ENCODE measurements at regions not wholly inside any gene's neighbourhood (a gene's known extent, or its start where the extent isn't known, plus 50 kb on each side); places are given as distances from the start of the nearest gene placed in this dataset.

DNA sequence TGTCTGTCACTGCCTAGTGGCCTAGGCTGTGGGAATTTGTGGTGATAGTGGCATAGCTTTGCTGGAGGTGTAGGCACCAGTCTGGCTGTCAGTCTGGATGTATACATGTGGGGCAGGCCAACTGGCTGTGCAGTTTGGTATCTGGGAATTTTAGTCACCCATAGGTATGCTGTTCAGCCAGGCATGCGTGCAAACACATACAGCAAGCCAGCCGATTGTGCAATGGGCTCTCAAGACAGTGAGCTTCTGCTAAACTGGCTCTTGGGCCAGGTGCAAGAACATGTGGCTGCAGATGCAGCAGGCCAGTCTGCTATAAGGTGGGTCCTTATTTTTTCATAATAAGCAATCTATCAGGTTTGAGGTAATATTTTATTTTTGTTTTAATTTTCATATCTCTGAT, 87.1 kb upstream of the PLSCR5 start:
- Histone ChIP-seq H3K27me3 (ENCODE audit: control insufficient read depth, insufficient read depth, low read length) (no peaks in the 10 kb centered on the region), H3K4me3 (ENCODE audit: insufficient read depth, low read depth, low read length) (no peak overlapping the region), H3K36me3 (replicated peaks; ENCODE audit: control insufficient read depth, insufficient read depth, low read length) (no peaks in the 10 kb centered on the region)
- DNase-seq = no peak

DNA sequence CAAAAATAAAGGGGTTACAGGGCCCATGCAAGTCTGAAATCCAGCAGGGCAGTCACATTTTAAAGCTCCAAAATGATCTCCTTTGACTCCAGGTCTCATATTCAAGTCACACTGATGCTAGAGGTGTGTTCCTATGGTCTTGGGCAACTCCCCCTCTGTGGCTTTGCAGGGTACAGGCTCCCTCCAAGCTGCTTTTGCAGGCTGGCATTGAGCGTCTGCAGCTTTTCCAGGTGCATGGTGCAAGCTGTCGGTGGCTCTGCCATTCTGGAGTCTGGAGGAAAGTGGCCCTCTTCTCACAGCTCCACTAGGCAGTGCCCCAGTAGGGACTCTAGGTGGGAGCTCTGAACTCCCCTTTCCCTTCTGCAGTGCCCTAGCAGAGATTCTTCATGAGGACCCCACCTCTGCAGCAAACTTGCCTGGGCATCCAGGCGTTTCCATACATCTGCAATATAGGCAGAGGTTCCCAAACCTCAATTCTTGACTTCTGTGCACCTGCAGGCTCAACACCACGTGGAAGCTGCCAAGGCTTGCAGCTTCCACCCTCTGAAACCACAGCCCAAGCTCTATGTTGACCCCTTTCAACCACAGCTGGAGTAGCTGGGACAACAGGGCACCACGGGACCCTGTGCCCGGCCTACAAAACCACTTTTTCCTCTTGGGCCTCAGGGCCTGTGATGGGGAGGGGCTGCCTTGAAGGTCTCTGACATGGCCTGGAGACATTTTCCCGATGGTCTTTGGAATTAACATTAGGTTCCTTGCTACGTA, 80.1 kb upstream of the PLSCR5 start:
- DNase-seq = no peak
- H3K36me3 ChIP-seq (replicated peaks; ENCODE audit: control insufficient read depth, insufficient read depth, low read length) = no peaks in the 10 kb centered on the region
- no peaks in the 10 kb centered on the region for H3K27me3 ChIP-seq (ENCODE audit: control insufficient read depth, insufficient read depth, low read length)
- H3K4me3 ChIP-seq (ENCODE audit: insufficient read depth, low read depth, low read length) = no peak overlapping the region

DNA sequence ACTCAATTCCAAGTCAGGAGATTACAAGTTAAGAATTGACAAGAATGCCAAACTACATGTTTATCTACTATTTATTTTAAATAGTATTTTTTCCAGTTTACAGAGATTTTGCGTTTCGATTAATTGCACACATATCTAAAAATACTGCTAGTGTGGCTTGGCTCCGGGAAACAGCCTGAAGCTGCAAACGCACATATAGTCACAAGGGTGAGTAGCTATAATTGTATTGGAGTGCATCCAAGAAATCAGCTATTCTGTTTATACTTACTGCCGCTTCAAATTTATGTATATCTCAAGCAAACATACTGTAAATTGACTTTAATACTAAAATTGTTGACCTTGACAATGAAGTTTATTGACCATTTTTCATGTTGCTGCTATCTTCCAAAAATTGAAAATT, 77.0 kb upstream of the PLSCR5 start:
- H3K4me3 ChIP-seq (ENCODE audit: insufficient read depth, low read depth, low read length) = no peak overlapping the region
- no peak for DNase-seq
- no peaks in the 10 kb centered on the region for H3K36me3 ChIP-seq (replicated peaks; ENCODE audit: control insufficient read depth, insufficient read depth, low read length)
- no peaks in the 10 kb centered on the region for H3K27me3 ChIP-seq (ENCODE audit: control insufficient read depth, insufficient read depth, low read length)

DNA sequence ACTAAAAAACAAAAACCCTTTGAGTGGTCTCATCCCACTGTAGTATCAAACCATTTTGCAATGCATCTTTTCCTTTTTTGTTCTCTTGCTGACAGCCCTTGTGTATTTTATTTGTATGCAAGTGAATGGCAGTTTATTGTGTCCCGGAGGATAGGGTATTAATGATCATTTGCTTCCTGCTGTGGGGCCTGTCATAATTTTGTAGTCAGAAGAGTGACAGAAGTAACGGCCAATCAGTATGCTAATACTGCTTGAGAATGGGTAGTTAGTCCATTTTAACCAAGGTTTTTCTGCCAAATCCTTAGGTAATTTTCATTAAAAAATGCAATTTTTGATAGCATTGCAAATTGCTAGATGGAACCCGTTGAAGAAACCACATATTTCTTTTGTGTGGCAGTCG, 75.5 kb upstream of the PLSCR5 start:
- no peak for DNase-seq
- Histone ChIP-seq H3K36me3 (replicated peaks; ENCODE audit: control insufficient read depth, insufficient read depth, low read length) (no peaks in the 10 kb centered on the region), H3K27me3 (ENCODE audit: control insufficient read depth, insufficient read depth, low read length) (no peaks in the 10 kb centered on the region), H3K4me3 (ENCODE audit: insufficient read depth, low read depth, low read length) (no peak overlapping the region)

DNA sequence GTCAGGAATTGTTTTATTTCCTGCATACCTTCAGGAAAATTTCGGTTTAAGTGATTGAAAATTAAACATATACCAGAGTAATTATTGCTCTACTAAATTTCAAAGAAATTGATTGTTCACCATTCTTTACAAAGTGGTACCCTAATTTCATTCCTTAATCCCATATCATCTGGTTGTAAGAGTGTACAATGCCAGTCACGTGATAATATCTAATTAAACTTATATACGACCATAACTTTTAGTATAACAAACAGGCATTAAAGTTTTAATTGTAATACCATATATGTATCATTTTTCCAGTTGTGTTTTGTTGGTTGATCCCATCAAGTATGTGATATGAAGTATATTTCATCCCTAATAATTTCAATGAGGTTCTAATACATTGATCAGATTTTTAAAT, 74.8 kb upstream of the PLSCR5 start:
- DNase-seq = no peak
- Histone ChIP-seq H3K27me3 (ENCODE audit: control insufficient read depth, insufficient read depth, low read length) (no peaks in the 10 kb centered on the region), H3K4me3 (ENCODE audit: insufficient read depth, low read depth, low read length) (no peak overlapping the region), H3K36me3 (replicated peaks; ENCODE audit: control insufficient read depth, insufficient read depth, low read length) (no peaks in the 10 kb centered on the region)

DNA sequence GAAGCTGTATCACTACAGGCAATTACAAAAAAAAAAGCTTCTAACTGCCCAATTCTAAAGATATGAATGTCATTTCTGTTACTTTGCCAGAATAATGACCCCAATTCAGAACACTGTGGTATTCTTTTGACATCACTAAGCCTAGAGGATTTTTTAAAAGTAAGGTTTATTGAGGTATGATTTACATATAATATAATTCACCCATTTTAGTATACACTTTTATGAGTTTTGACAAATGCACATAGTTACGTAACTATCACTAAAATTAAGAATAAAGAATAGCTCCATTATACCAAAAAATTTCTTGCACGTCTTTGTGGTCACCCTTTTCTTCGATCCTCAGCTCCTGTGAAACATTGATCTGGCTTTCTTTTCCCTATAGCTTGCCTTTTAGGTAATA, 74.0 kb upstream of the PLSCR5 start:
- Histone ChIP-seq H3K27me3 (ENCODE audit: control insufficient read depth, insufficient read depth, low read length) (no peaks in the 10 kb centered on the region), H3K36me3 (replicated peaks; ENCODE audit: control insufficient read depth, insufficient read depth, low read length) (no peaks in the 10 kb centered on the region), H3K4me3 (ENCODE audit: insufficient read depth, low read depth, low read length) (no peak overlapping the region)
- DNase-seq = no peak

GRCh38 chr3:146672941-146673340, 67.8 kb upstream of the PLSCR5 start:
- Histone ChIP-seq H3K36me3 (replicated peaks; ENCODE audit: control insufficient read depth, insufficient read depth, low read length) (no peaks in the 10 kb centered on the region), H3K4me3 (ENCODE audit: insufficient read depth, low read depth, low read length) (no peak overlapping the region), H3K27me3 (ENCODE audit: control insufficient read depth, insufficient read depth, low read length) (no peaks in the 10 kb centered on the region)
- no peak for DNase-seq

DNA sequence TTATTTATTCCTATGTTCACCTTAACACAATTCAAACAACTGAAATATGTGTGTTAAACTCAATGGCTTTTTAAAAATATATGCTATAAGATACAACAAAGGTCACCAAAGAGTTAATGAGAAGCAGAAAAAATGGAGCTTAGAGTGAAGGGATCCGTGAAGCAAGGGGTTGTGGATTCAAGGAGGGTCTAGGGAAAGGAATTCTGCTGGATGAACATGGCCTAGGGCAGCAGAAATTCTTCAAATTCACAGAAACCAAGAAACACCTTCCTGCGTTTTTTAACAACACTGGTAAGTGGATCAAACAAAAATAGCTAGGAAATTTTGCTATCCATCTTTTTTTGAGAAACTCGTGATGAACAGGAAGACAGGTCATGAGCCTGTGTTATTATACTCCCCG, 59.3 kb upstream of the PLSCR5 start:
- no peaks in the 10 kb centered on the region for H3K36me3 ChIP-seq (replicated peaks; ENCODE audit: control insufficient read depth, insufficient read depth, low read length)
- H3K27me3 ChIP-seq (ENCODE audit: control insufficient read depth, insufficient read depth, low read length) = no peaks in the 10 kb centered on the region
- H3K4me3 ChIP-seq (ENCODE audit: insufficient read depth, low read depth, low read length) = no peak overlapping the region
- no peak for DNase-seq

- Histone ChIP-seq H3K27me3 (ENCODE audit: control insufficient read depth, insufficient read depth, low read length) (no peaks in the 10 kb centered on the region), H3K4me3 (ENCODE audit: insufficient read depth, low read depth, low read length) (no peak overlapping the region), H3K36me3 (replicated peaks; ENCODE audit: control insufficient read depth, insufficient read depth, low read length) (no peaks in the 10 kb centered on the region)
- DNase-seq = no peak
Measured at GRCh38 chr3:146658841-146659240, 53.7 kb upstream of the PLSCR5 start.

DNA sequence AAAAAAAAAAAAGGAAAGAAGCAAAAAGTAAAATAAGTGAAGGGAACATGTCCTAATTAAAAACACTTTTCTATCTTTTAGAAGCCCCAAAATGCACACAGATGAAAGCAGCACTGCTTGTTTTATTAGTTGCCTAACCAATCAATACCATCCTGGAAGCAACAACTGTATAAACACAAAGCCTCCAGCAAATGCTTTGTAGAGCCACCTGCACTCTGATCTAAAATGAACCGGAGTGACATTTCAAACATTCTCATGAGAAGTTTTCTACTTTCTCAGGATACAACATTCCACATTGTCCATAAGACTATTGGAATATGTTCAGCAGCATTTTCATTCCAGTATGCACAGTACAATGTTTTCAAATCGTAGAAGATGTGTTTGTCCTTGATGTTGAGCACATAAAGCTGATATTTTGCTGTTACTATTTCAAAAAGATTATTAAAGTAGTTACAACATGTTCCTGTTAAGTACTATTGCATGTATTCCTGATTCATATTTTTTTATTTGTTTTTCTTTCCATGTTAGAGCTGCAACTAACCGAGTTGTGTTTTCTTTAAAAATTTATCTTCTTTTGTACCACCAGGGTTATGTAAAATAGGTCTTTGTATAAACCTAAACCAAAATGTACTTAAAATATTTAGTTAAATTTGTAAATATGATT, 50.3 kb upstream of the PLSCR5 start:
- Histone ChIP-seq H3K4me3 (ENCODE audit: insufficient read depth, low read depth, low read length) (no peak overlapping the region), H3K36me3 (replicated peaks; ENCODE audit: control insufficient read depth, insufficient read depth, low read length) (no peaks in the 10 kb centered on the region), H3K27me3 (ENCODE audit: control insufficient read depth, insufficient read depth, low read length) (no peaks in the 10 kb centered on the region)
- no peak for DNase-seq

All from H7 (cell line).